GM12872 (cell line): ENCODE measurements at regions not wholly inside any gene's neighbourhood (a gene's known extent, or its start where the extent isn't known, plus 50 kb on each side); places are given as distances from the start of the nearest gene placed in this dataset.

Source experiments
- CTCF ChIP-seq: IDR thresholded peaks from 3 replicates; pipeline ENCODE4 v1.5.1; 2011; ENCODE audit warnings: low read depth, mild to moderate bottlenecking, low read length, moderate library complexity; ENCODE audit not compliant: insufficient read depth

GRCh38 chr1:58977598-58977997 is 193.8 kb upstream of the JUN start:
- no peak for TF ChIP-seq CTCF

- TF ChIP-seq CTCF = no peak
These were observed 194.2 kb upstream of the JUN start for GRCh38 chr1:58978096-58978495.

GRCh38 chr1:58979086-58979485 is 195.2 kb upstream of the JUN start:
- no peak for TF ChIP-seq CTCF

- TF ChIP-seq CTCF = no peak
These were observed 195.8 kb upstream of the JUN start for GRCh38 chr1:58979677-58980076.

- TF ChIP-seq CTCF = no peak
These were observed 197.5 kb upstream of the JUN start for GRCh38 chr1:58981392-58981791.

- TF ChIP-seq CTCF = no peak
These were observed 198.6 kb upstream of the JUN start for GRCh38 chr1:58982259-58982998.

GRCh38 chr1:58983162-58983561 is 199.3 kb upstream of the JUN start:
- TF ChIP-seq CTCF = no peak
